HEK293 (cell line): ENCODE measurements at regions not wholly inside any gene's neighbourhood (a gene's known extent, or its start where the extent isn't known, plus 50 kb on each side); places are given as distances from the start of the nearest gene placed in this dataset.

Source experiments
- CTCF ChIA-PET: fragments of 350-600 bp; formaldehyde crosslinking; extraction: SDS; loops from one replicate; lab custom pipeline; 2021; ENCODE audit warnings: antibody characterized with exemption; lab: Yijun Ruan, JAX
- POLR2A ChIA-PET: fragments of 300-600 bp; formaldehyde crosslinking; extraction: SDS; loops from one replicate; lab custom pipeline; 2020; ENCODE audit warnings: antibody characterized with exemption, inconsistent platforms; lab: Yijun Ruan, JAX
- H3K27ac ChIP-seq: fragments of 200-500 bp; sonication (Bioruptor generic); 2 replicates; pipeline ENCODE4 v1.5.1; 2014; ENCODE audit warnings: low read depth, low read length, control low read depth, inconsistent platforms; ENCODE audit errors: extremely low read depth
- H3K36me3 ChIP-seq, 2 experiments: fragments of 200-500 bp in 1 of 2; sonication (Bioruptor generic) in 1 of 2; 1 replicate in 1 of 2; 2 replicates in 1 of 2; pipeline ENCODE4 v1.5.1; 2014 to 2017; ENCODE audit warnings: inconsistent platforms in 2 of 2, low read length in 2 of 2; ENCODE audit not compliant: control insufficient read depth in 2 of 2, insufficient read depth in 1 of 2
- H3K4me1 ChIP-seq: fragments of 200-500 bp; sonication (Bioruptor generic); 2 replicates; pipeline ENCODE4 v1.5.1; 2014; ENCODE audit warnings: mild to moderate bottlenecking, low read length, inconsistent platforms; ENCODE audit not compliant: control insufficient read depth, insufficient read depth
- H3K4me3 ChIP-seq: 2 replicates; pipeline ENCODE4 v1.5.1; 2011; ENCODE audit warnings: low read depth, mild to moderate bottlenecking, control low read depth, low read length, moderate library complexity
- H3K9me3 ChIP-seq: fragments of 200-500 bp; sonication (Bioruptor generic); 2 replicates; pipeline ENCODE4 v1.5.1; 2014; ENCODE audit warnings: low read depth, low read length, inconsistent platforms; ENCODE audit not compliant: control insufficient read depth, insufficient read depth
- KLF16 ChIP-seq: fragments of 450-650 bp; formaldehyde crosslinking; IDR thresholded peaks from 2 replicates; pipeline ENCODE4 v1.5.1; 2017; ENCODE audit warnings: missing biosample characterization, missing genetic modification characterization
- KLF9 ChIP-seq: fragments of 450-650 bp; formaldehyde crosslinking; IDR thresholded peaks from 2 replicates; pipeline ENCODE4 v1.5.1; 2016; ENCODE audit warnings: missing biosample characterization, missing genetic modification characterization, low read depth
- MEIS1 ChIP-seq: sonication (generic); formaldehyde crosslinking; IDR thresholded peaks from 2 replicates; pipeline ENCODE4 v1.8.1; 2022; ENCODE audit warnings: missing genetic modification reagents, mild to moderate bottlenecking, borderline replicate concordance
- SCRT1 ChIP-seq: fragments of 450-650 bp; formaldehyde crosslinking; IDR thresholded peaks from 2 replicates; pipeline ENCODE4 v1.5.1; 2016; ENCODE audit warnings: missing biosample characterization, missing genetic modification characterization, borderline replicate concordance
- YY1 ChIP-seq: fragments of 450-650 bp; formaldehyde crosslinking; IDR thresholded peaks from 2 replicates; pipeline ENCODE4 v1.5.1; 2018; ENCODE audit warnings: missing biosample characterization, missing genetic modification characterization
- ZBTB21 ChIP-seq: fragments of 450-650 bp; formaldehyde crosslinking; IDR thresholded peaks from 2 replicates; pipeline ENCODE4 v1.5.1; 2017; ENCODE audit warnings: missing biosample characterization, missing genetic modification characterization
- ZEB2 ChIP-seq: fragments of 450-650 bp; formaldehyde crosslinking; IDR thresholded peaks from 2 replicates; pipeline ENCODE4 v1.5.1; 2016; ENCODE audit warnings: missing biosample characterization, missing genetic modification characterization
- ZFHX2 ChIP-seq: fragments of 450-650 bp; formaldehyde crosslinking; conservative IDR thresholded peaks from 2 replicates; pipeline ENCODE4 v1.5.1; 2016; ENCODE audit warnings: missing biosample characterization, missing genetic modification characterization
- ZNF211 ChIP-seq: fragments of 450-650 bp; formaldehyde crosslinking; IDR thresholded peaks from 2 replicates; pipeline ENCODE4 v1.5.1; 2016; ENCODE audit warnings: low read depth, missing biosample characterization, missing genetic modification characterization
- ZNF223 ChIP-seq: fragments of 450-650 bp; formaldehyde crosslinking; IDR thresholded peaks from 2 replicates; pipeline ENCODE4 v1.5.1; 2016; ENCODE audit warnings: missing biosample characterization, missing genetic modification characterization
- ZNF302 ChIP-seq: fragments of 450-650 bp; formaldehyde crosslinking; IDR thresholded peaks from 2 replicates; pipeline ENCODE4 v1.5.1; 2016; ENCODE audit warnings: missing biosample characterization, missing genetic modification characterization, low read depth
- ZNF394 ChIP-seq: fragments of 450-650 bp; formaldehyde crosslinking; IDR thresholded peaks from 2 replicates; pipeline ENCODE4 v1.5.1; 2016; ENCODE audit warnings: missing biosample characterization, missing genetic modification characterization, mild to moderate bottlenecking, moderate library complexity, borderline replicate concordance
- ZNF510 ChIP-seq: fragments of 450-650 bp; formaldehyde crosslinking; IDR thresholded peaks from 2 replicates; pipeline ENCODE4 v1.5.1; 2018; ENCODE audit warnings: mild to moderate bottlenecking, missing genetic modification characterization, missing biosample characterization; ENCODE audit not compliant: insufficient replicate concordance
- ZNF529 ChIP-seq: fragments of 450-650 bp; formaldehyde crosslinking; IDR thresholded peaks from 2 replicates; pipeline ENCODE4 v1.5.1; 2017; ENCODE audit warnings: missing genetic modification characterization, missing biosample characterization; ENCODE audit not compliant: insufficient replicate concordance
- ZNF701 ChIP-seq: fragments of 450-650 bp; formaldehyde crosslinking; IDR thresholded peaks from 2 replicates; pipeline ENCODE4 v1.5.1; 2016; ENCODE audit warnings: missing biosample characterization, missing genetic modification characterization
- ZNF76 ChIP-seq: fragments of 450-650 bp; formaldehyde crosslinking; IDR thresholded peaks from 2 replicates; pipeline ENCODE4; 2016; ENCODE audit warnings: low read depth, missing biosample characterization, missing genetic modification characterization, borderline replicate concordance
- ZNF777 ChIP-seq: fragments of 450-650 bp; formaldehyde crosslinking; IDR thresholded peaks from 2 replicates; pipeline ENCODE4 v1.5.1; 2017; ENCODE audit warnings: missing biosample characterization, missing genetic modification characterization, borderline replicate concordance
- TF ChIP-seq, protein P1 (sequence below): fragments of 450-650 bp; formaldehyde crosslinking; IDR thresholded peaks from 2 replicates; pipeline ENCODE4 v1.5.1; 2016; ENCODE audit warnings: missing biosample characterization, missing genetic modification characterization
- TF ChIP-seq, protein P2 (sequence below): fragments of 450-650 bp; formaldehyde crosslinking; IDR thresholded peaks from 2 replicates; pipeline ENCODE4 v1.5.1; 2016; ENCODE audit warnings: missing biosample characterization, missing genetic modification characterization, low read depth

DNA sequence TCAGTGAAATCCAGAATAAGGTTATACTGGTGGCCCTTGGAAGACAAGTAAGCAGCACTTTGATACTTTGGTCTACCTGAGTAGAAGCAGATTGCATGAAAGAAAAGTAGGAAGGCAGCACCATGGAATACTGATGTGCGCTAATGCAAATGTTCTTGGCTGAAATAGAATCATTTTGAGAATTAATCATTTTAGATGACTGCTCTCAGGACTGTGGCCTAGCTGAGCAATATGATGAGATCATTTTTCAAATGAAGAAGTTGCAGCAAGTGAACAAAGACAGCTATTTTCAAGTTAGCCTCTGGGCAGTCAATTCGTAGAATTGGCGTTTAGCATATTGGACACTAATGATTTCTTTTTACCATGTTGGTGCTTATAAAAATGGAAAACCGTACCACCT lies 483.5 kb downstream of the TMEM232 start:
- Histone ChIP-seq H3K4me3 (no peak overlapping the region), H3K9me3 (no peaks in the 10 kb centered on the region), H3K27ac (no peak overlapping the region)
- POLR2A ChIA-PET: no interaction called here
- no peak for TF ChIP-seq ZFHX2 (tag by site-specific recombination)
- TF ChIP-seq ZNF701 (tag by site-specific recombination): no peak
- TF ChIP-seq KLF9: no peak
- no peak for TF ChIP-seq ZNF777 (tag by site-specific recombination)
- TF ChIP-seq ZNF394: no peak
- TF ChIP-seq ZNF76 (tag by site-specific recombination): no peak
- TF ChIP-seq ZNF529 (tag by site-specific recombination): no peak
- TF ChIP-seq ZNF510 (tag by site-specific recombination): no peak
- TF ChIP-seq MEIS1 (CRISPR knock-in tag): no peak
- no peak for TF ChIP-seq ZNF223 (tag by site-specific recombination)
- no peak for TF ChIP-seq KLF16 (tag by site-specific recombination)
- TF ChIP-seq ZNF211: no peak
- TF ChIP-seq, all 188 proteins: peak for 0
- CTCF ChIA-PET: interaction anchor here (0.6 kb wide), 1 partner anchor 48 kb away, joined by 3 read pairs; no protein-coding TSS in a partner anchor
- H3K4me1 ChIP-seq: no peaks in the 10 kb centered on the region
- H3K36me3 ChIP-seq: no peaks in the 10 kb centered on the region

DNA sequence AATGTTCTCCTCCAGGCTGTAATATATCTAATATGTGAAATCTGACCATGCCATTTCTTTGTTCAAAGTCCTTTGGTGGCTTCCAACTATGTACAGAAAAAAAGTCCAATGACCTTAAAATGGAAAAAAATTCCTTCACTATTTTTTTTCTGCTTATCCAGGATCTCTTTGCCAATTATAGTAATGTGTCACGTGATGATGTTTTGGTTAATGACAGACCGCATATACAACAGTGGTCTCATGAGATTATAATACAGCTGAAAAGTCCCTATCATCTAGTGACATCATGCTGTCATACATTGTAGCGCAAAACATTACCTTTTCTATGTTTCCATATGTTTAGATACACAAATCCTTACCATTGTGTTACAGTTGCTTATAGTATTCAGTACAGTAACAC lies 477.6 kb downstream of the TMEM232 start:
- CTCF ChIA-PET: no interaction called here
- TF ChIP-seq ZNF302 (tag by site-specific recombination) (no peak), ZEB2 (tag by site-specific recombination) (no peak), SCRT1 (tag by site-specific recombination) (no peak)
- Histone ChIP-seq H3K27ac (no peak overlapping the region), H3K4me3 (no peak overlapping the region), H3K36me3 (no peaks in the 10 kb centered on the region), H3K9me3 (no peaks in the 10 kb centered on the region), H3K4me1 (no peaks in the 10 kb centered on the region)
- POLR2A ChIA-PET: no interaction called here

DNA sequence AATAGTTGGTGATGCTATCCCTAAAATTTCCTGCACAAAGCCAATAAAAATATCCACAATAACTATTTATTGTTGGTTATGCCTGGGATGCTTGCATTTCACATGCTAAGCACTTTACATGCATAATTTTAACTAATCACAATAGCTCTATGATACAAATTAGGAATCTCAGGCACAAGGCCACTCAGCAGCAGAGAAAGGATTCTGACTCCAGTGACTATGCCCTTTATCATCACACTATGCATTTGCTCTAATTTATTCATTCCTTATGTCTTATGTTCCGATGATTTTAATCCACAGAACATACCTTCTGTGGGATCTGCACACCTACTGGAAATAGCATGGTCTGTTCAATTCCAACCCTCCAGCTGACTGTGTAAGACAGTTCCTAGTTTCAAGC lies 476.1 kb downstream of the TMEM232 start:
- H3K36me3 ChIP-seq: no peaks in the 10 kb centered on the region
- CTCF ChIA-PET: interaction anchor here (0.5 kb wide), 1 partner anchor 35 kb away, joined by 3 read pairs; no protein-coding TSS in a partner anchor
- H3K4me3 ChIP-seq: no peak overlapping the region
- no peaks in the 10 kb centered on the region for H3K9me3 ChIP-seq
- H3K4me1 ChIP-seq: no peaks in the 10 kb centered on the region
- TF ChIP-seq, protein P1, sequence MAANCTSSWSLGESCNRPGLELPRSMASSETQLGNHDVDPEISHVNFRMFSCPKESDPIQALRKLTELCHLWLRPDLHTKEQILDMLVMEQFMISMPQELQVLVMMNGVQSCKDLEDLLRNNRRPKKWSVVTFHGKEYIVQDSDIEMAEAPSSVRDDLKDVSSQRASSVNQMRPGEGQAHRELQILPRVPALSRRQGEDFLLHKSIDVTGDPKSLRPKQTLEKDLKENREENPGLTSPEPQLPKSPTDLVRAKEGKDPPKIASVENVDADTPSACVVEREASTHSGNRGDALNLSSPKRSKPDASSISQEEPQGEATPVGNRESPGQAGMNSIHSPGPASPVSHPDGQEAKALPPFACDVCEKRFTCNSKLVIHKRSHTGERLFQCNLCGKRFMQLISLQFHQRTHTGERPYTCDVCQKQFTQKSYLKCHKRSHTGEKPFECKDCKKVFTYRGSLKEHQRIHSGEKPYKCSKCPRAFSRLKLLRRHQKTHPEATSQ (tag by site-specific recombination): no peak
- TF ChIP-seq, protein P2, sequence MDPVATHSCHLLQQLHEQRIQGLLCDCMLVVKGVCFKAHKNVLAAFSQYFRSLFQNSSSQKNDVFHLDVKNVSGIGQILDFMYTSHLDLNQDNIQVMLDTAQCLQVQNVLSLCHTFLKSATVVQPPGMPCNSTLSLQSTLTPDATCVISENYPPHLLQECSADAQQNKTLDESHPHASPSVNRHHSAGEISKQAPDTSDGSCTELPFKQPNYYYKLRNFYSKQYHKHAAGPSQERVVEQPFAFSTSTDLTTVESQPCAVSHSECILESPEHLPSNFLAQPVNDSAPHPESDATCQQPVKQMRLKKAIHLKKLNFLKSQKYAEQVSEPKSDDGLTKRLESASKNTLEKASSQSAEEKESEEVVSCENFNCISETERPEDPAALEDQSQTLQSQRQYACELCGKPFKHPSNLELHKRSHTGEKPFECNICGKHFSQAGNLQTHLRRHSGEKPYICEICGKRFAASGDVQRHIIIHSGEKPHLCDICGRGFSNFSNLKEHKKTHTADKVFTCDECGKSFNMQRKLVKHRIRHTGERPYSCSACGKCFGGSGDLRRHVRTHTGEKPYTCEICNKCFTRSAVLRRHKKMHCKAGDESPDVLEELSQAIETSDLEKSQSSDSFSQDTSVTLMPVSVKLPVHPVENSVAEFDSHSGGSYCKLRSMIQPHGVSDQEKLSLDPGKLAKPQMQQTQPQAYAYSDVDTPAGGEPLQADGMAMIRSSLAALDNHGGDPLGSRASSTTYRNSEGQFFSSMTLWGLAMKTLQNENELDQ (tag by site-specific recombination): no peak
- TF ChIP-seq ZNF394 (no peak), ZBTB21 (tag by site-specific recombination) (no peak), YY1 (tag by site-specific recombination) (no peak)
- POLR2A ChIA-PET: no interaction called here
- no peak overlapping the region for H3K27ac ChIP-seq
